ENCODE measurements at regions not wholly inside any gene's neighbourhood (a gene's known extent, or its start where the extent isn't known, plus 50 kb on each side); places are given as distances from the start of the nearest gene placed in this dataset.
"Not testable (repeated sequence)": the region's sequence is repeated elsewhere in the genome, so short reads cannot be mapped to it uniquely, and the experiment has no call there.

- DNase-seq, result no peak
- H3K4me1 Mint-ChIP-seq (ENCODE audit: low read depth), result no peaks in the 10 kb centered on the region
- CTCF ChIA-PET, result no interaction called here
- intact Hi-C loops (cut with micrococcal nuclease), result no loop called here
- H3K36me3 Mint-ChIP-seq (ENCODE audit: low read depth), result no peaks in the 10 kb centered on the region
- H3K27me3 Mint-ChIP-seq (ENCODE audit: low read depth), result no peaks in the 10 kb centered on the region
- no peak overlapping the region for H3K27ac Mint-ChIP-seq
- H3K4me3 Mint-ChIP-seq, result no peak overlapping the region
- no peaks in the 10 kb centered on the region for H3K9me3 Mint-ChIP-seq
These were observed 85.0 kb upstream of the TAF11L2 start for GRCh38 chr5:17412760-17413671.

- Mint-ChIP-seq H3K4me3 (no peak overlapping the region), H3K36me3 (ENCODE audit: low read depth) (no peaks in the 10 kb centered on the region), H3K9me3 (peaks cover 1% of the 10 kb centered on the region), H3K27me3 (ENCODE audit: low read depth) (no peaks in the 10 kb centered on the region), H3K27ac (no peak overlapping the region), H3K4me1 (ENCODE audit: low read depth) (no peaks in the 10 kb centered on the region)
- CTCF ChIA-PET, result no interaction called here
- no peak for DNase-seq
- intact Hi-C loops (cut with micrococcal nuclease), result no loop called here
These were observed 84.3 kb upstream of the TAF11L2 start for GRCh38 chr5:17413691-17414090.

GRCh38 chr5:17415321-17415758, 82.7 kb upstream of the TAF11L2 start:
- H3K27ac Mint-ChIP-seq, result no peak overlapping the region
- no peaks in the 10 kb centered on the region for H3K27me3 Mint-ChIP-seq (ENCODE audit: low read depth)
- peaks cover 1% of the 10 kb centered on the region for H3K9me3 Mint-ChIP-seq
- DNase-seq, result no peak
- CTCF ChIA-PET, result interaction anchor here (0.5 kb wide), 1 partner anchor 227 kb away, joined by 5 read pairs; no protein-coding TSS in a partner anchor
- no peaks in the 10 kb centered on the region for H3K36me3 Mint-ChIP-seq (ENCODE audit: low read depth)
- intact Hi-C loops (cut with micrococcal nuclease), result no loop called here
- H3K4me1 Mint-ChIP-seq (ENCODE audit: low read depth), result no peaks in the 10 kb centered on the region
- no peak overlapping the region for H3K4me3 Mint-ChIP-seq

- DNase-seq; H3K9me3 Mint-ChIP-seq; H3K27ac Mint-ChIP-seq; H3K27me3 Mint-ChIP-seq (ENCODE audit: low read depth); H3K36me3 Mint-ChIP-seq (ENCODE audit: low read depth); H3K4me1 Mint-ChIP-seq (ENCODE audit: low read depth); intact Hi-C loops (cut with micrococcal nuclease); H3K4me3 Mint-ChIP-seq; CTCF ChIA-PET: not testable (repeated sequence)
These were observed 81.7 kb upstream of the TAF11L2 start for GRCh38 chr5:17416374-17416773.

- no peaks in the 10 kb centered on the region for H3K27me3 Mint-ChIP-seq (ENCODE audit: low read depth)
- CTCF ChIA-PET, result interaction anchor here (0.6 kb wide), 1 partner anchor 43 kb away, joined by 3 read pairs; no protein-coding TSS in a partner anchor
- H3K27ac Mint-ChIP-seq, result no peak overlapping the region
- no peaks in the 10 kb centered on the region for H3K36me3 Mint-ChIP-seq (ENCODE audit: low read depth)
- DNase-seq, result no peak
- intact Hi-C loops (cut with micrococcal nuclease), result no loop called here
- no peak overlapping the region for H3K4me3 Mint-ChIP-seq
- H3K4me1 Mint-ChIP-seq (ENCODE audit: low read depth), result no peaks in the 10 kb centered on the region
- no peaks in the 10 kb centered on the region for H3K9me3 Mint-ChIP-seq
These were observed 73.4 kb upstream of the TAF11L2 start for GRCh38 chr5:17424674-17425073.

- intact Hi-C loops (cut with micrococcal nuclease), result no loop called here
These were observed 72.5 kb upstream of the TAF11L2 start for GRCh38 chr5:17425385-17426070.

GRCh38 chr5:17426104-17426749, 71.8 kb upstream of the TAF11L2 start:
- H3K4me3 Mint-ChIP-seq, result no peak overlapping the region
- DNase-seq, result no peak
- no peaks in the 10 kb centered on the region for H3K27me3 Mint-ChIP-seq (ENCODE audit: low read depth)
- no peak overlapping the region for H3K27ac Mint-ChIP-seq
- CTCF ChIA-PET, result no interaction called here
- intact Hi-C loops (cut with micrococcal nuclease), result no loop called here
- no peaks in the 10 kb centered on the region for H3K9me3 Mint-ChIP-seq
- H3K4me1 Mint-ChIP-seq (ENCODE audit: low read depth), result no peaks in the 10 kb centered on the region
- no peaks in the 10 kb centered on the region for H3K36me3 Mint-ChIP-seq (ENCODE audit: low read depth)

More at GRCh38 chr5:17425385-17426070, 72.5 kb upstream of the TAF11L2 start:
- CTCF ChIA-PET, result no interaction called here
- Mint-ChIP-seq H3K36me3 (ENCODE audit: low read depth) (no peaks in the 10 kb centered on the region), H3K4me3 (no peak overlapping the region), H3K4me1 (ENCODE audit: low read depth) (no peaks in the 10 kb centered on the region), H3K9me3 (no peaks in the 10 kb centered on the region), H3K27ac (no peak overlapping the region), H3K27me3 (ENCODE audit: low read depth) (no peaks in the 10 kb centered on the region)
- DNase-seq, result no peak

- no peaks in the 10 kb centered on the region for H3K27me3 Mint-ChIP-seq (ENCODE audit: low read depth)
- H3K9me3 Mint-ChIP-seq, result no peaks in the 10 kb centered on the region
- DNase-seq, result no peak
- no peaks in the 10 kb centered on the region for H3K4me1 Mint-ChIP-seq (ENCODE audit: low read depth)
- H3K36me3 Mint-ChIP-seq (ENCODE audit: low read depth), result no peaks in the 10 kb centered on the region
- intact Hi-C loops (cut with micrococcal nuclease), result no loop called here
- CTCF ChIA-PET, result no interaction called here
- H3K4me3 Mint-ChIP-seq, result no peak overlapping the region
- H3K27ac Mint-ChIP-seq, result no peak overlapping the region
These were observed 69.7 kb upstream of the TAF11L2 start for GRCh38 chr5:17428176-17428800.

- no peaks in the 10 kb centered on the region for H3K9me3 Mint-ChIP-seq
- H3K4me1 Mint-ChIP-seq (ENCODE audit: low read depth), result no peaks in the 10 kb centered on the region
- H3K36me3 Mint-ChIP-seq (ENCODE audit: low read depth), result no peaks in the 10 kb centered on the region
- DNase-seq, result no peak
- H3K4me3 Mint-ChIP-seq, result no peak overlapping the region
- CTCF ChIA-PET, result no interaction called here
- no peaks in the 10 kb centered on the region for H3K27me3 Mint-ChIP-seq (ENCODE audit: low read depth)
- H3K27ac Mint-ChIP-seq, result no peak overlapping the region
- intact Hi-C loops (cut with micrococcal nuclease), result no loop called here
These were observed 68.7 kb upstream of the TAF11L2 start for GRCh38 chr5:17429353-17429752.

- DNase-seq, result no peak
- CTCF ChIA-PET, result no interaction called here
- no peaks in the 10 kb centered on the region for H3K4me1 Mint-ChIP-seq (ENCODE audit: low read depth)
- intact Hi-C loops (cut with micrococcal nuclease), result no loop called here
- no peaks in the 10 kb centered on the region for H3K9me3 Mint-ChIP-seq
- no peaks in the 10 kb centered on the region for H3K27me3 Mint-ChIP-seq (ENCODE audit: low read depth)
- no peak overlapping the region for H3K4me3 Mint-ChIP-seq
- H3K27ac Mint-ChIP-seq, result no peak overlapping the region
- no peaks in the 10 kb centered on the region for H3K36me3 Mint-ChIP-seq (ENCODE audit: low read depth)
These were observed 67.8 kb upstream of the TAF11L2 start for GRCh38 chr5:17430241-17430640.

- no peak overlapping the region for H3K27ac Mint-ChIP-seq
- peaks cover 7% of the 10 kb centered on the region for H3K27me3 Mint-ChIP-seq (ENCODE audit: low read depth)
- H3K9me3 Mint-ChIP-seq, result no peaks in the 10 kb centered on the region
- no peaks in the 10 kb centered on the region for H3K4me1 Mint-ChIP-seq (ENCODE audit: low read depth)
- DNase-seq, result no peak
- CTCF ChIA-PET, result no interaction called here
- H3K4me3 Mint-ChIP-seq, result no peak overlapping the region
- intact Hi-C loops (cut with micrococcal nuclease), result no loop called here
- no peaks in the 10 kb centered on the region for H3K36me3 Mint-ChIP-seq (ENCODE audit: low read depth)
These were observed 66.6 kb upstream of the TAF11L2 start for GRCh38 chr5:17431272-17432050.

- CTCF ChIA-PET, result no interaction called here
- intact Hi-C loops (cut with micrococcal nuclease), result no loop called here
- H3K36me3 Mint-ChIP-seq (ENCODE audit: low read depth), result no peaks in the 10 kb centered on the region
- no peak overlapping the region for H3K27ac Mint-ChIP-seq
- peaks cover 2% of the 10 kb centered on the region for H3K9me3 Mint-ChIP-seq
- H3K27me3 Mint-ChIP-seq (ENCODE audit: low read depth), result peaks cover 7% of the 10 kb centered on the region
- no peaks in the 10 kb centered on the region for H3K4me1 Mint-ChIP-seq (ENCODE audit: low read depth)
- no peak for DNase-seq
- H3K4me3 Mint-ChIP-seq, result no peak overlapping the region
These were observed 65.5 kb upstream of the TAF11L2 start for GRCh38 chr5:17432569-17432968.
